ENCODE measurements at regions not wholly inside any gene's neighbourhood (a gene's known extent, or its start where the extent isn't known, plus 50 kb on each side); places are given as distances from the start of the nearest gene placed in this dataset.

GRCh38 chr2:64218137-64218802 is 74.0 kb upstream of the PELI1 start:
- Histone ChIP-seq H3K27ac (ENCODE audit: low read depth, low read length) (no peak overlapping the region), H2AFZ (ENCODE audit: low read length) (no peak overlapping the region), H3K4me1 (ENCODE audit: insufficient read depth, low read length) (peaks cover 2% of the 10 kb centered on the region), H4K20me1 (ENCODE audit: insufficient read depth, low read length) (no peaks in the 10 kb centered on the region), H3K79me2 (ENCODE audit: insufficient read depth, low read length) (no peaks in the 10 kb centered on the region), H3K4me2 (ENCODE audit: insufficient read depth, low read length) (no peak overlapping the region), H3K4me3 (ENCODE audit: insufficient read depth, low read length) (no peak overlapping the region), H3K27me3 (ENCODE audit: insufficient read depth, low read length) (peaks cover 66% of the 10 kb centered on the region), H3K36me3 (ENCODE audit: insufficient read depth, low read length) (no peaks in the 10 kb centered on the region), H3K9me3 (ENCODE audit: low read depth, low read length) (no peaks in the 10 kb centered on the region)
- no peak for TF ChIP-seq CTCF (IDR thresholded peaks at IDR 0.05; ENCODE audit: extremely low read depth, low read depth, low read length)
- DNase-seq (ENCODE audit: insufficient read length, low spot score, missing footprints): no peak

GRCh38 chr2:64219149-64219548 is 74.9 kb upstream of the PELI1 start:
- H3K4me3 ChIP-seq (ENCODE audit: insufficient read depth, low read length): no peak overlapping the region

GRCh38 chr2:64220265-64220664 is 76.0 kb upstream of the PELI1 start:
- H3K79me2 ChIP-seq (ENCODE audit: insufficient read depth, low read length): no peaks in the 10 kb centered on the region
- H3K9me3 ChIP-seq (ENCODE audit: low read depth, low read length): no peaks in the 10 kb centered on the region
- H4K20me1 ChIP-seq (ENCODE audit: insufficient read depth, low read length): no peaks in the 10 kb centered on the region
- H3K4me2 ChIP-seq (ENCODE audit: insufficient read depth, low read length): no peak overlapping the region
- H3K36me3 ChIP-seq (ENCODE audit: insufficient read depth, low read length): no peaks in the 10 kb centered on the region
- H3K27me3 ChIP-seq (ENCODE audit: insufficient read depth, low read length): peaks cover 73% of the 10 kb centered on the region
- no peak overlapping the region for H3K27ac ChIP-seq (ENCODE audit: low read depth, low read length)
- H2AFZ ChIP-seq (ENCODE audit: low read length): no peak overlapping the region
- no peaks in the 10 kb centered on the region for H3K4me1 ChIP-seq (ENCODE audit: insufficient read depth, low read length)
- no peak for TF ChIP-seq CTCF (IDR thresholded peaks at IDR 0.05; ENCODE audit: extremely low read depth, low read depth, low read length)
- no peak for DNase-seq (ENCODE audit: insufficient read length, low spot score, missing footprints)
- H3K4me3 ChIP-seq (ENCODE audit: insufficient read depth, low read length): no peak overlapping the region

More at GRCh38 chr2:64219149-64219548, 74.9 kb upstream of the PELI1 start:
- Histone ChIP-seq H3K9me3 (ENCODE audit: low read depth, low read length) (no peaks in the 10 kb centered on the region), H3K36me3 (ENCODE audit: insufficient read depth, low read length) (no peaks in the 10 kb centered on the region), H4K20me1 (ENCODE audit: insufficient read depth, low read length) (no peaks in the 10 kb centered on the region), H3K27me3 (ENCODE audit: insufficient read depth, low read length) (peaks cover 72% of the 10 kb centered on the region), H3K4me1 (ENCODE audit: insufficient read depth, low read length) (peaks cover 2% of the 10 kb centered on the region), H2AFZ (ENCODE audit: low read length) (no peak overlapping the region), H3K79me2 (ENCODE audit: insufficient read depth, low read length) (no peaks in the 10 kb centered on the region), H3K4me2 (ENCODE audit: insufficient read depth, low read length) (no peak overlapping the region), H3K27ac (ENCODE audit: low read depth, low read length) (no peak overlapping the region)
- no peak for TF ChIP-seq CTCF (IDR thresholded peaks at IDR 0.05; ENCODE audit: extremely low read depth, low read depth, low read length)
- DNase-seq (ENCODE audit: insufficient read length, low spot score, missing footprints): no peak

GRCh38 chr2:64220894-64221617 is 76.8 kb upstream of the PELI1 start:
- H3K4me1 ChIP-seq (ENCODE audit: insufficient read depth, low read length): no peaks in the 10 kb centered on the region
- no peak overlapping the region for H3K4me2 ChIP-seq (ENCODE audit: insufficient read depth, low read length)
- no peak for TF ChIP-seq CTCF (IDR thresholded peaks at IDR 0.05; ENCODE audit: extremely low read depth, low read depth, low read length)
- peaks cover 68% of the 10 kb centered on the region for H3K27me3 ChIP-seq (ENCODE audit: insufficient read depth, low read length)
- H2AFZ ChIP-seq (ENCODE audit: low read length): no peak overlapping the region
- no peaks in the 10 kb centered on the region for H3K36me3 ChIP-seq (ENCODE audit: insufficient read depth, low read length)
- no peak overlapping the region for H3K27ac ChIP-seq (ENCODE audit: low read depth, low read length)
- DNase-seq (ENCODE audit: insufficient read length, low spot score, missing footprints): no peak
- H3K79me2 ChIP-seq (ENCODE audit: insufficient read depth, low read length): no peaks in the 10 kb centered on the region
- no peak overlapping the region for H3K4me3 ChIP-seq (ENCODE audit: insufficient read depth, low read length)
- H3K9me3 ChIP-seq (ENCODE audit: low read depth, low read length): no peaks in the 10 kb centered on the region
- no peaks in the 10 kb centered on the region for H4K20me1 ChIP-seq (ENCODE audit: insufficient read depth, low read length)

All from osteoblast (primary cell).